ENCODE measurements at regions not wholly inside any gene's neighbourhood (a gene's known extent, or its start where the extent isn't known, plus 50 kb on each side); places are given as distances from the start of the nearest gene placed in this dataset.
A peak's percentile ranks its signal among the peaks of the same experiment; 100 is the strongest.

DNA sequence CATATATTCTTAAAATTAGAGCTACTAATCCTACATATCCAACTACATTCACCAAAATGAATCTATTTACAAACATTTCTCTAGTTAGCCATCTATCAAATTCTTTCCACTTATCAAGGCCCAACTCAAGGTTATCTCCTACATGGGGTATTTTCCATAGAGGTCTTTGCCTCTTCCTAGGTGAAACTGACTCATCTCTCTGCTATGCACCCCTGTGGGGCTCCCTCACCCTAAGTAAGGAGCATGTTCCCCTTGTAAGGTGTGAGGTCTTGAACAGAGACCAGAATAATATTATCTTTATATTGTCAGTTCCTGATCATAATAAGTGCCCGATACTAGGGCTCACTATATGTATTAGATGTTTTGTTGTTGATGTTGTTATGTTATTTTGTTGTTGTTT lies 74.6 kb upstream of the TSC22D2 start:
- CTCF ChIA-PET = interaction anchor here (0.7 to 0.9 kb wide), 2 partner anchors 10 to 31 kb away, joined by 3 to 4 read pairs; no protein-coding TSS in a partner anchor
- Histone ChIP-seq H3K4me1 (peaks cover 14% of the 10 kb centered on the region), H3K4me3 (no peak overlapping the region), H3K4me2 (peak overlapping the region; percentile 3; the same call in 1 of the 3 replicates), H3K27ac (no peak overlapping the region), H3K9me3 (peaks cover 5% of the 10 kb centered on the region; the same call in 1 of the 3 replicates)
- FAIRE-seq (no peak), ATAC-seq (no peak), DNase-seq (ENCODE audit: low read depth in 1 of 2, low spot score in 1 of 2) (no peak)
- WGBS (ENCODE audit: missing lambda C conversion rate) = 90% methylated on average over 1 of the region's 1 CpG
- TF ChIP-seq, protein P1, sequence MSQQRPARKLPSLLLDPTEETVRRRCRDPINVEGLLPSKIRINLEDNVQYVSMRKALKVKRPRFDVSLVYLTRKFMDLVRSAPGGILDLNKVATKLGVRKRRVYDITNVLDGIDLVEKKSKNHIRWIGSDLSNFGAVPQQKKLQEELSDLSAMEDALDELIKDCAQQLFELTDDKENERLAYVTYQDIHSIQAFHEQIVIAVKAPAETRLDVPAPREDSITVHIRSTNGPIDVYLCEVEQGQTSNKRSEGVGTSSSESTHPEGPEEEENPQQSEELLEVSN (IDR thresholded peaks at IDR 0.05; ENCODE audit: borderline replicate concordance, low read depth) = no peak
- POLR2A ChIA-PET = no interaction called here

- H3K27ac ChIP-seq = no peak overlapping the region
- FAIRE-seq (no peak), ATAC-seq (no peak), DNase-seq (ENCODE audit: low read depth in 1 of 2, low spot score in 1 of 2) (no peak)
- ChIA-PET CTCF (interaction anchor here (1.0 to 1.3 kb wide), 2 partner anchors 11 to 53 kb away, joined by 3 read pairs; no protein-coding TSS in a partner anchor), POLR2A (no interaction called here)
- H3K9me3 ChIP-seq = no peaks in the 10 kb centered on the region
- no peak overlapping the region for H3K4me3 ChIP-seq
- peaks cover 14% of the 10 kb centered on the region for H3K4me1 ChIP-seq
- 89% methylated on average over 1 of the region's 1 CpG for WGBS (ENCODE audit: missing lambda C conversion rate)
- no peak for TF ChIP-seq NFE2L2 (conservative IDR thresholded peaks at IDR 0.05; ENCODE audit: low read length)
- TF ChIP-seq PHF8 (IDR thresholded peaks at IDR 0.05; ENCODE audit: borderline replicate concordance, low read depth) = no peak
- TF ChIP-seq, protein P2, sequence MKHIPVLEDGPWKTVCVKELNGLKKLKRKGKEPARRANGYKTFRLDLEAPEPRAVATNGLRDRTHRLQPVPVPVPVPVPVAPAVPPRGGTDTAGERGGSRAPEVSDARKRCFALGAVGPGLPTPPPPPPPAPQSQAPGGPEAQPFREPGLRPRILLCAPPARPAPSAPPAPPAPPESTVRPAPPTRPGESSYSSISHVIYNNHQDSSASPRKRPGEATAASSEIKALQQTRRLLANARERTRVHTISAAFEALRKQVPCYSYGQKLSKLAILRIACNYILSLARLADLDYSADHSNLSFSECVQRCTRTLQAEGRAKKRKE (CRISPR knock-in tag; IDR thresholded peaks at IDR 0.05; ENCODE audit: low read depth) = no peak
- TF ChIP-seq TP53 (CRISPR knock-in tag; IDR thresholded peaks at IDR 0.05) = no peak
- no peak for TF ChIP-seq KDM5A (IDR thresholded peaks at IDR 0.05)
- TF ChIP-seq POLR2A (IDR thresholded peaks at IDR 0.05; ENCODE audit: low read length) = no peak
- TF ChIP-seq RNF2 (IDR thresholded peaks at IDR 0.05; ENCODE audit: borderline replicate concordance, low read depth) = no peak
- no peak for TF ChIP-seq ELK1 (IDR thresholded peaks at IDR 0.05; ENCODE audit: low read depth, low read length)
- TF ChIP-seq SMC3 (IDR thresholded peaks at IDR 0.05) = no peak
- H3K4me2 ChIP-seq = no peak overlapping the region
Measured at GRCh38 chr3:150331978-150332568, 76.0 kb upstream of the TSC22D2 start.

DNA sequence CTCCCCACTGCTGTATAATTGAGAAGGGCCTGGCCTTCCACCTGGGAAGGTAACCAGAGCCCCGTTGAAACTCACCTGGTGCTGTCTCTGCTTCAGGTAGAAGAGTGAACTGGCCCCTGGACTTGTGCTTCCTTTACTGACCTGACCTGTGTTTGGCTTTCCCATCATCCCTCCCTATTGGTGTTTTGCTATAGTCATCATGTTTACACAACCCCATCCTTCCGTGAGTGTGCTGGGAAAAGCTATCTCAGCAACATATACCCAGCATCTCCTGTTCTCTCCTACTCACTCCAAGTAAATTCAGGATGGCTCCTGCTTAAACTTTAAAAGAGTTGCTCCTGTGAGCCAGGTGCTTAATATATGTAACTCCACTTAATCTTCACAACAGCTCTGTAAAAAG lies 77.2 kb upstream of the TSC22D2 start:
- ChIA-PET CTCF (interaction anchor here (1.4 to 1.5 kb wide), 2 partner anchors 11 to 23 kb away, joined by 4 read pairs; no protein-coding TSS in a partner anchor), POLR2A (no interaction called here)
- TF ChIP-seq CTCF (IDR thresholded peaks at IDR 0.05) = no peak
- no peak for TF ChIP-seq MAZ (IDR thresholded peaks at IDR 0.05; ENCODE audit: borderline replicate concordance, low read depth, low read length)
- TF ChIP-seq FOSL2 (IDR thresholded peaks at IDR 0.05) = no peak
- TF ChIP-seq FOSL2 (CRISPR knock-in tag; IDR thresholded peaks at IDR 0.05) = no peak
- TF ChIP-seq, protein P3, sequence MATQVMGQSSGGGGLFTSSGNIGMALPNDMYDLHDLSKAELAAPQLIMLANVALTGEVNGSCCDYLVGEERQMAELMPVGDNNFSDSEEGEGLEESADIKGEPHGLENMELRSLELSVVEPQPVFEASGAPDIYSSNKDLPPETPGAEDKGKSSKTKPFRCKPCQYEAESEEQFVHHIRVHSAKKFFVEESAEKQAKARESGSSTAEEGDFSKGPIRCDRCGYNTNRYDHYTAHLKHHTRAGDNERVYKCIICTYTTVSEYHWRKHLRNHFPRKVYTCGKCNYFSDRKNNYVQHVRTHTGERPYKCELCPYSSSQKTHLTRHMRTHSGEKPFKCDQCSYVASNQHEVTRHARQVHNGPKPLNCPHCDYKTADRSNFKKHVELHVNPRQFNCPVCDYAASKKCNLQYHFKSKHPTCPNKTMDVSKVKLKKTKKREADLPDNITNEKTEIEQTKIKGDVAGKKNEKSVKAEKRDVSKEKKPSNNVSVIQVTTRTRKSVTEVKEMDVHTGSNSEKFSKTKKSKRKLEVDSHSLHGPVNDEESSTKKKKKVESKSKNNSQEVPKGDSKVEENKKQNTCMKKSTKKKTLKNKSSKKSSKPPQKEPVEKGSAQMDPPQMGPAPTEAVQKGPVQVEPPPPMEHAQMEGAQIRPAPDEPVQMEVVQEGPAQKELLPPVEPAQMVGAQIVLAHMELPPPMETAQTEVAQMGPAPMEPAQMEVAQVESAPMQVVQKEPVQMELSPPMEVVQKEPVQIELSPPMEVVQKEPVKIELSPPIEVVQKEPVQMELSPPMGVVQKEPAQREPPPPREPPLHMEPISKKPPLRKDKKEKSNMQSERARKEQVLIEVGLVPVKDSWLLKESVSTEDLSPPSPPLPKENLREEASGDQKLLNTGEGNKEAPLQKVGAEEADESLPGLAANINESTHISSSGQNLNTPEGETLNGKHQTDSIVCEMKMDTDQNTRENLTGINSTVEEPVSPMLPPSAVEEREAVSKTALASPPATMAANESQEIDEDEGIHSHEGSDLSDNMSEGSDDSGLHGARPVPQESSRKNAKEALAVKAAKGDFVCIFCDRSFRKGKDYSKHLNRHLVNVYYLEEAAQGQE (IDR thresholded peaks at IDR 0.05) = no peak
- TF ChIP-seq MAFK (IDR thresholded peaks at IDR 0.05; ENCODE audit: partially characterized antibody) = peak; percentile 82
- TF ChIP-seq CHD2 (IDR thresholded peaks at IDR 0.05; ENCODE audit: low read length, partially characterized antibody) = no peak
- ATAC-seq (peak in 1 of 2 experiments; percentile 43; a peak in 3 of 6 replicates), FAIRE-seq (no peak), DNase-seq (ENCODE audit: low read depth in 1 of 2, low spot score in 1 of 2) (peak in 1 of 2 experiments; percentile 28)
- no peaks in the 10 kb centered on the region for H3K9me3 ChIP-seq
- H3K4me3 ChIP-seq = no peak overlapping the region
- WGBS (ENCODE audit: missing lambda C conversion rate) = 38% methylated on average over 2 of the region's 2 CpGs
- peak overlapping the region in 1 of 2 experiments; percentile 34; a peak in 1 of 6 replicates for H3K27ac ChIP-seq
- peaks cover 14% of the 10 kb centered on the region for H3K4me1 ChIP-seq
- H3K4me2 ChIP-seq = peak overlapping the region; percentile 18; the same call in 1 of the 3 replicates

Data from A549 (cell line).